Islet precursor cell (in vitro differentiated cells): ENCODE measurements at regions not wholly inside any gene's neighbourhood (a gene's known extent, or its start where the extent isn't known, plus 50 kb on each side); places are given as distances from the start of the nearest gene placed in this dataset.

Source experiments
- DNase-seq: peaks from one replicate; pipeline ENCODE4 v3.0.0-alpha.2; 2018

DNA sequence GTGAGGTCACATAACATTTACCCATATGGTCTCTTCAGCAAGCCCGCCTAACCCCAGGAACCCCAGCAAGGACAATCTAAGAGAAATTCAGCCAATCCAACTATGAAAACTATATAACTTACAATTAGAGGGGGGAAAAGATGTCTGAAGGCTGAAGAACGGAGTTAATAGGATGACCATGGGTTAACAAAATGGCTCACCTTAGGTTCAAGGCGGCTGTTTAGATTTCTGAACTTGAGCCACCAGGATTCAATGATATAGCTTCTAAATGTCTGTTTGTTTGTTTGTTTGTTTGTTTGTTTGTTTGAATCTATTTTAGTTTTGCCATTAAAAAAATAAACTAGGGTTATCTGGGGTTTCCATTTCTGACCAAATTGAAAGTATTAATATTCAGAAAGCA is 109.8 kb upstream of the ZC3H12C start:
- no peak for DNase-seq

DNA sequence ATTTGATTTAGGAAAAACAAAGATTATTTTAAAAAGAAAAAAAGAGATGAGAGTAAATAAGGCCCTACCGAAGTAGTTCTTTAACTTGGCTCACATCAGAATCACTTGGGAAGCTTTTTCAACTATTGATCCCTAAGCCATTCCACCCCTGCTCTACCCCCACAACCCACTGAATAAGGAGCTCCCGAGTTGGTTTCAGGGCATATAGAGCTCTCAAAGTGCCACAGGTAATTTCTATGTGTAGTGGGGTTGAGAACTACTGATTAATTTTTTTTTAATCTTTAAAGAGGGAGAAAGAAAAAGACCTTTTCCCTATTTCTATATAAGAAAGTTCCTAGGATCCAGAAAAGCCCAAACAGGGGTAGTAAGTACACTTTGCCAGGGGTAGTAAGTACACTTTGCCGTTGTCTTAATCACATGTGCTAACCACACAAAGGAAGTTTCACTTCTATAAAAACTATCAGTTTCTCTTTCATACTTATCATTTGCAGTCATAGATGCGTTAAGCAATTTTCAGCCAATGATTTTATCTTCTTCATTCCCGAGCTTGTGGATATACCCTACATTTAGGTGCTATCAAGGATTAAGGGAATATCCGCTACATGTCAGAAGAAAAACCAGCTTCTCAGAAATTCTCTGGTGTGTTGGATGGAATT is 108.4 kb upstream of the ZC3H12C start:
- DNase-seq: no peak

DNA sequence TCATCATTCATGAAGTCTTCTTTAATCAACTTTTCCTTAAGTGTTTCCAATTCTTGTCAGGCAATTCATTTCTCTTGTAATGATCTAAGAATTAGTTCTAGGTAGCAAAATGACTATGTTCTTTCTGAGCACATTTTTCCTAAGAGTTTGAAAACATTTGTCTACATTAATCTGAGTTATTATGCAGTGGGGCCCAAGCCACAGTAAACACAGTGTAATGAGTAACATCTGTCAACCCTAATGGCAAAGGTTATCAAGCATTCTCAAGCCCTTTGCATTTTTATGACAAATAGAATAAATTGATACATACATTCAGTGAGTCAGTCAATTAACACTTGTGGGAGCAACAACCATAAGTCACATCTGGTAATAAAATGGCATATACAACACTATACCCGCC is 106.7 kb upstream of the ZC3H12C start:
- DNase-seq: no peak

DNA sequence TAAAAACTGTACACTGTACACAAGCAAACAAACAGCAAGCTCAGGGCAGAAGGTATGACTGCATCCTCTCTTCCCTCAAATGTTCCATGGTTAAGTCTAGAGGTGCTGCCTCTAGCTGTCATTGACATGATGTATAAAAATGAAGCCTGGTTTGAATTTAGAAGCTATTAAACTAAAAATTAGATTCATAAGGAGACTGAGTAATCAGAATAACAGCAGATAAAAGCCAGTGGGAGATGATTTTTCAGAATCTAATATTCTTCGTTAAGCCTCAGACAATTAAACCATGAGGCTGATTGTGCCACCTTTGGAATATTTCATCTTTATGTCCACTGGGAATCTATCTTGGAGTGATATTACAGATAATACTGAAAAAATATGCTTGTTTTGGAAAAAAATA is 101.4 kb upstream of the ZC3H12C start:
- DNase-seq: no peak

DNA sequence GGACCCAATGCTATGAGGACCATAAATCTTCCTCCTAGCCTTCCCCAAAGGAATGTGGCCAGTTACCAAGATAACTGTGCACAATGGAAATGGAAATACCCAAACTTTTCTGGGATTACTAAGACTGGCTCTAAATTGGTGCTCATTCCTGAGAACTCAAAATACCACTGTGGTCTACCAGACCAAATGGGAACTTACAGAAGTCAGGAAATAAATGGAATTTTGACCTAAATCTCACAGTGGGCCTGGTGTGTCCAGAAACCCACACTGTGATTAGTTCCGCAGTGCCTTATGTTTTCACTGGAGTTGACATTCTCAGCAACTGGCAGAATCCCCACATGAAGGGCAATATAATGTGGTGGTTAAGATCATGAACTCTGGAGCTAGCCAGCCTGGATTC is 99.4 kb upstream of the ZC3H12C start:
- no peak for DNase-seq

DNA sequence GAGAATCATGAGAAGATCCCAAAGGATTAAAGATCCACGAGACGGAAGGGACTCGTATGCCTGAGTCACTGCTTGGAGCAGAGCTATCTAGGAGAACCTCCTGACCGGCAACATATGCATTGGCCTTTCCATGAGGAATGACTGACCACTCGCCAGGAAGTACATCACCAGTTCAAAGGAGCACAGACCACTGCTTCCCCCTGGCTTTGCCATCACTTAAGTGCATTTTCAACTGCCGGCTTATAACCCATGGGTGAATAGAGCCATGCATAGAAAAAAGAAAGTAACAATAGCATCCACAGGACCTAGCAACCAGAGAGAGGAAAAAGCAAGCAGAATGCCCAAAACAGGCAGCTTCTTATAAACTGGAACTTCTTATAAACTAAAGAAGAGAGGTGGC is 98.3 kb upstream of the ZC3H12C start:
- no peak for DNase-seq

DNA sequence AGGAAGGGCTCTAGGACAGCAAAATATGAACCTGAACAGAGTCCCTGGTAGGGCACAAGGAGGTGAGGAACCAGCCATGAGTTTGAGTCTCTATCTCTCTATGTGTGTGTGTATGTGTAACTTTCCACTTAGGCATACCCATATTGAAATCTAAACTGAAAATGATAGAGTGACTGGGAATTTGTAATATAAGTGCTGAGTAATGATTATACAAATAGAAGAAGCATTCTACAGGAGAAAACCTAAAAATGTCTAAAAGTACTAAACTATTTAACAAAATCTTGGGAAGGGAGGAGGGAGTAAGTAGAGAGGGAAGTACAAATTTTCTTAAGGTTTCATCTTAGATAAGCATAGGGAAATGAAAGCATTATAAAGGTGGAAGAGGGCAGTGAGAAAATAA is 97.1 kb upstream of the ZC3H12C start:
- no peak for DNase-seq

DNA sequence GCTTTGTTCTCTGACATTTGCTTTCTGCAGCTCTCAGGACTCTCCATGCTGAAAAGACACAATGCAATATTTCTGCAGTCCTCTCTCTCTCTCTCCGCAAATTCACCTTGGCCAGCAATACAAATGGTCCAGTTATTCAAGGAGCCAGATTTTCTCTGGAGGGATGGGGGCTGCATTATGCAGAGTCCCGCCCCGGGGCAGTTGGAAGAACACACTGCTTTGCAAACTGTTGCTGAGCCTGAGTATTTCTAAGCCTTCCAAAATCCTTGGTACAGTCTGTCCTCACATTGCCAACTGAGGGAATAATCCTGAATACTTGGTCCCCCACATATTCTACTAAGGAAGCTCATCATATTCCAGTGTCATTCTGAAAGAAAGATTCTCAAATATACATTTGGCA is 94.3 kb upstream of the ZC3H12C start:
- DNase-seq: no peak

DNA sequence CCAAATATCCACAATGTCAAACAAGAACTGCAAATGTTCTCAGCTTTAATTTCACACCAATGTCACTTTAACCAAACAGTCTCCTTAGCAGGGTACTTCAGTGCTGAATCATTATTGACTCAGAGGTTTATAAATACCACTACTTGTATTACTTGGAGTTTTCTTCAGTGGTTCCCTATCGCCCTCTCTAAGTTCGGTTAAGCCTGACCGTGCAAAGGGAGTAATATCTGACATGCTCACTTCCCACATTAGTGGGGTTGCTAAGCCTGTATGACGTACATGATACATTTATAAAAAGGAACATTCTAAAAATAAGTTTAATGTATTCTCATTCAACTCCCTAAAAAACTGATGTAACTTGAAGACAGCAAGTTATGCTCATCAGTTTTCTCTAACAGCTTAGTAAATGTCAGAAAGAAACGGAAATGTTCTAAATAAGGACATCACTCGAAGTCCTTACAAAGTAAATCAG is 93.1 kb upstream of the ZC3H12C start:
- DNase-seq: no peak

DNA sequence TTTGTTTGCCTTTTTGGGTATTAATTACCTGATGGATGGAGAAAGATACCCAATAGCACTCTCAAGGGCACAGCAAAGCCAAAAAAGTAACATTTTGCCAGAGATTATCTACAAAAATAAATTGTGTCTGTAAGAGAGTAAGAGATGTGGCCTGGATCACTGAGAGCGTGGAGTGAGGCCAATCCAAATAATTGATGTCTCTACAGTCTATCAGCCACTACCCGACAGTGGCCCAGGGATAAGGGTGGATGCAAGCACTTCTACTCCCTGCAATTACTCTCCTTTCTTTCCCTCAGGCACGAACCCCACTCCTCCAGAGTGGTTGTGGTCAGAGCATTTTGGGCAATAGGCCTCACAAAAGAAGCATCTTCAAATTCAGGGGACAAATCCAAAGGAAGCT is 92.3 kb upstream of the ZC3H12C start:
- no peak for DNase-seq

DNA sequence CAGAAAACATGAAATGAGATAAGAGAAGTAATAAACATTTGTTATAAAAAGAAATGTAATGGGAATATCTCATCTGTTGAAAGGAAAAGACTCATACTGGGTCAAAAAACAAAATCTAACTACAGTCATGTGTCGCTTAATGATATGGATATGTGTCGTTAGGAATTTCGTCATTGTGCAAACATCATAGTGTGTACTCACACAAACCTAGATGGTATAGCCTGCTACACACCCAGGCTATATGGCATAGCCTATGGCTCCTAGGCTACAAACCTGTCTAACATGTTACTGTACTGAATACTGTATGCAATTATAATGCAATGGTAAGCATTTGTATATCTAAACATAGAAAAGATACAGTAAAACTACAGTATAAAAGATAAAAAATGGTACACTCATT is 89.8 kb upstream of the ZC3H12C start:
- no peak for DNase-seq

DNA sequence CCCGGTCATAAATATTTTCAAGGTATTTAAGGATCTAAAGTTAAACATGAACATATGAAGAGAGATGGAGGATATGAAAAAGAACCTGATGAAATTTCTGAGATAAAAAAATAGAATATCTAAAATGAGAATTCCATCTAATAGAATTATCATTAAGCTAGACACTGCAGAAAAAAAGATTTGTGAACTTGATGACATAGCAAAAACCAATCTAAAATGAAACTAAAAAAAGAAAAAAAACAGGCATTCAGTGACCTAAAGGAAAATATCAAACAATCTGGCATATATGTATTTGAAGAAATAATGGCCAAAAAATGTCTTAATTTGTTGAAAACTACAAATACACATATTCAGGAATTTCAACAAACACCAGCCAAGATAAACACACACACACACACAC is 81.6 kb upstream of the ZC3H12C start:
- DNase-seq: no peak

DNA sequence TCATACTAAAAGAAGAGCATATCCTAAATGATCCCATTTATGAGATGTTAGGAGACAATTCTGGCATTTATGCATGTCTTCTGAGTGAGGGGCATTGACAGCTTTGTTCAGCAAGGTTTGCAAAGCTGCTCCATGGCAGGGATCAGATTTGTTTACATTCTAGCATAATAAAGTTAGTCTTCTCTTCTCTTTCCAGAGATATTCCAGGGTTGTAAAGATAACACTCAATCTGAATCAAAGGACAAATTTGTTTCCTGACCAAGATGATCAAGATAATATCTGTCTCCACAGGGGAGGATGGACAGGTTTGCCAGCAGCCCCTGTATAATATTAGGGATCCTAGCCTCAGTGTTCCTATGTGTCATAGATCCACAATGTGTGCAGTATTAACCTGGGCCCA is 77.5 kb upstream of the ZC3H12C start:
- DNase-seq: no peak

DNA sequence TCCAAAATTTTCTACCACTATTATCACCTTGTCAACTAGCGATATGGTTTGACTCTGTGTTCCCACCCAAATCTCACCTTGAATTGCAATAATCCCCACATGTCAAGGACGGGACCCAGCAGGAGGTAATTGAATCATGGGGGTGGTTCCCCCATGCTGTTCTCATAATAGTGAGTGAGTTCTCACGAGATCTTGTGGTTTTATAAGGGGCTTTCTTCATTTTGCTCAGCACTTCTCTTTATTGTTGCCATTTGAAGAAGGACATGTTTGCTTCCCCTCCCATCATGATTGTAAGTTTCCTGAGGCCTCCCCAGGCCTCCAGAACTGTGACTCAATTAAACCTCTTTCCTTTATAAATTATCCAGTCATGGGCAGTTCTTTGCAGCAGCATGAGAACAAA is 73.5 kb upstream of the ZC3H12C start:
- no peak for DNase-seq

DNA sequence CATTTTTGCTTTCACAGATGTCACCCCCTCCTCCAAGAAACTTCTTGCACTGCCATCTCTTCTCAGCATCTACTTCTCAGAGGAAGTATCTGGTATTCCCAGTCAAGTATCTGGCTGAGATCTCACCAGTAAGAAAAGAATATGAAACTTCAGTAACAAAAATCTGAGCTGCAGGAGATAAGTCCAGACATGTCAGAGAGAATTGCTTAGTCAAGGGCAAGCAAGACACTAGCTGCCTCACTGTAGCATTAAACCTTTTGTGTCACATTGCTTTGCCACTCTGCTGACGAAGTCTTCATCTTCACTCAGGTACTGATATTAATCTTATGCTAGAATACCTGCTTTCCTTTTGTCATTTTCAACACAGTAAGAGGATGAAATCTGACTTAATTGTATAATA is 70.6 kb upstream of the ZC3H12C start:
- no peak for DNase-seq

DNA sequence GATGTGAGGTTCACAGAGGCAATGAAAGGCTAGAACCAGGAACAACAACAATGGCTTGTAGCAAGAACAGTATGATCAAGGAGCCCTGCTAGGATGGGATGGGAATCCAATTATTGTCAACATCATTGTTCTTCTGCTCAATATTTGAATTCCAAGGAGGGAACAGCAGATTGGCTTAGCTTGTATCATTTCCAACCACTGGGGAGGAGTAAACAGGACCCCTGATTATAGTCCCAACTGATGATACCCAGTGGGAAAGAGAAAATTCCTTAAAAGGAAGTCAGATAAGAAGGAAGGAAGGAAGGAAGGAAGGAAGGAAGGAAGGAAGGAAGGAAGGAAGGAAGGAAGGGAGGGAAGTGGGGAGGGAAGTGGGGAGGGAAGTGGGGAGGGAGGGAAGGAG is 69.5 kb upstream of the ZC3H12C start:
- no peak for DNase-seq

DNA sequence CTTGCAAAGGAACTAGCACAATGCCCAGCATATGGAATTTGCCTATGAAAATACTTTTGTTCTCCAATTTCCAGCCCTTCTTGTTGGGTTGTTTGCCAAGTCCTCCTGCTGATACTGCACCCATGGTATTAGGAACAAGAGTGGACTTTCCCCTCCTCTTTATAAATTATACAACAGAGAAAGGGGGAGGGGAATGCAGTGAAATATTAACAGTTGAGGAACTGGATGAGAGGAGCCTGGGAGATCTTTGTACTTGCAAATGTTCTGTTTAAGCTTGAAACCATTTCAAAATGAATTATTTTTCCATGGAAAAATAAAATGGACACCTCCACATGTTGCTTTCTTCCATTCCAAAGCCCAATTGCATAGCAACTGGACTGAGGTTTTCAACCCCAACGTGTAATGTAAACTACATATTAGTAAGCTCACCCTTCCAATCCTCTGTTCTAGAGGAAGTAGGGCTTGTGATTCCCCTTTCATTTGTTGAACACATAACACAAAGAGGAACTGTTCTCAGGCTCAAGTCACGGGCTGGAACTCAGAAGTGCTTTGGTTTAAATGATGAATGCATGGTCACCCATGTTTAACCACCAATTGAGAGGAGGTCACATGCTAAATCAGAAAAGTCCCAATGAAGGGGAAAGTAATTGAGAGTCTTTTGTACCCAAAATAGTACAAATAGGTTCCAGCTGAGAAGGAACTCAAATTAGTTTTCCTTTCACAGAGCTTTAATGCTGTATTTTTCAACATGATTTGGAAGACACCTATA is 66.2 kb upstream of the ZC3H12C start:
- no peak for DNase-seq

DNA sequence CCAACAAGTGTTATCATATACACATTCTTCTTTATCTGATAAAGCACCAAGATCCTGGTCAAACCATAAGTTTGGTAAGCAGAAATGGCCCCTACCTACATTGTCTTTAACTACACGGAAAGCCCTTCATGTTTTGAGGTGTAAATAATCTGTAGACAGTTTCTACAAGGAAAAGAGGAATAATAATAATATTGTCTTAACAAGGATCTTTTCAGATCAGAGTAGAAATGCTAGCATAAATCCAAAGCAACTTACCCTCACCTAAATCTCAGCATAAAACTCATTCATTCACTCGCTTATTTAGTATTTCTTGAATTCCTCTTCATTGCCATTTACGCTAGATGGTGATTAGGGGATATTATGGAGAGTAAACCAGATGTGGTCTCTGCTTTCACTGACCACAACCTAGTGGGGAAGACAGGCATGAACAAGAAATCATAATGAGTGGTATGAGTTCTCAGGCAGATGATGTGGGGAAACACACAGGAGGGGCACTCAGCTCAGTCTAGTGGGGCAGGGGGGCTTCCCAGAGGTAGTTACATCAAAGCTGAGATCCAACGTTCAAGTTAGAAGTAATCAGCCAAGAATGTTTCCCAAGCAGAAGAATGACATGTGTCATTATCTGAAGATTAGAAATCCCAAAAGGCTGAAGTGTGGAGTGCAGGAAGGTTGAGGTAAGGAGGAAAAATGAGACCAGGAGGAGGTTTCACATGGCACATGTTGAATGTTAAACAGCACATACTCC is 65.4 kb upstream of the ZC3H12C start:
- DNase-seq: no peak

DNA sequence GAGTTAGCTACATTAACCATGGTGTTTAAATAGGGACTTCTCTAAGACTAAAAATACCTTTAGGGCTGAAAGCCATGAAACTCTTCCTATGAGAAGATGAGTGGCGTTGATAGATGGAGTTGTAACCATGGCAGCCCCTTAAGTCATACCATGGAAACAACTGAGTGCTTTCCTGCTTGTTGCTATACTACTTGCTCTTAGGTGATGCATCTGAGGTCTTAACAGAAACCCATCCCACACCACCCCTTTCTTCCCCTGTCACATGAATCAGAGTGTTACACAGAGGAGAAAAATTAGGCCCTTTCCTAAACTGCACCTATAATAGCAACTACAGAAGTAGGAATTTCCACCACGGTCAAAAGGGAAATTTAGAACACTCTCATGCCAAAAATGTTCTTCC is 64.3 kb upstream of the ZC3H12C start:
- DNase-seq: no peak

DNA sequence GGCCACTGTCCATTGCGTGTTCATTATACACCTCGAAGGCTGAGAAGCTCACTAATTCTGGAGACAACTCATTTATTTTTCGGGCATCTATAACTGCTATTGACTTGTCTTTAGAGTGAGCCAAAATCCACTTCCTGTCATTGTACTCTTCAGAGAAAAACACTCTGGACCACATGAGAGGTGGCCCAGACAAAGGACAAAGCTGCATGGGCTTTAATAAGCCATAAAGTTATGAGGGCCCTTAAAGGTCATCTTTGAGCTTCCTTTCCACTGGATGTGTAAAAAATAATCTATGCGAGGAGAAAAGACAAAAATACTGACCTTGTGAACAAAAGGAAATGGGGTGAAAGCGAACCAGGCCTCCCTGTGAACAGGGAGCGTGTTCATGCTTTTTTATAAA is 63.5 kb upstream of the ZC3H12C start:
- no peak for DNase-seq

DNA sequence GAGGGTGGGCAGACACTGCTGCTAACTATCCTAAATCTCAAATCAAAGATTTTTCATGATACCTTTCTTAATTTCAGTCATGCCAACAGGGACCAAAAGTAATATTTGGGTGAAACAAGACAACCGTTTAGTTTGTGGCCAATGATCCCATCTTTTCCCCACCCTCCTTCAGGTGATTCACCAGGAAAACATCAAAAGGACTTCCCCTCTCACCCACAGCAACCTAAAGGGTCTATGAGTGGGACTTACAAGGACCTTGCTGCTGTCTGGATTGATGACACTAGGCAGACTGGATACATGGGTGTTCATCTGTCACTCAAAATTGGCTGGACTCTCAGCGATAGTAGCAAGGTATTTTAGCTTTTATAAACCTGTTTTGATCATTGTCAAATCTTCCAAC is 62.0 kb upstream of the ZC3H12C start:
- no peak for DNase-seq

DNA sequence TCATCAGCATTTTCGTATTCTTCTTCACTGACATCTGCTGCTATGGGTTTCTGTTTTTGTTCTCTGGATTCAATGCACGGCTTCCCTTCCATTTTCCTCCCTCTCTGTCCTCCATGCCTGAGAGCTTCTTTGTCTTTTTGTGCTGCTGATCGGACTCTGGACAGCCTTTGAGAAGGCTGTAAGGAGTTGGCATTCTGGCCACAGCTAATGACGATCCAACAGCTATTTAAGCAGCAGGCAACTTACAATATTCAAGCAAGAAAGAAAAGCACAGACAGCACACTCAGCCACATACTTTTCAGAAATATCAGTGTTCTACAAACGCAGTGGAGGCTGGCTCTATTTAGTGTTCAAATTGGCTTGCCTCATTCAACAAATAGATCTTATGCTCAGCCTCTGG is 60.9 kb upstream of the ZC3H12C start:
- no peak for DNase-seq

DNA sequence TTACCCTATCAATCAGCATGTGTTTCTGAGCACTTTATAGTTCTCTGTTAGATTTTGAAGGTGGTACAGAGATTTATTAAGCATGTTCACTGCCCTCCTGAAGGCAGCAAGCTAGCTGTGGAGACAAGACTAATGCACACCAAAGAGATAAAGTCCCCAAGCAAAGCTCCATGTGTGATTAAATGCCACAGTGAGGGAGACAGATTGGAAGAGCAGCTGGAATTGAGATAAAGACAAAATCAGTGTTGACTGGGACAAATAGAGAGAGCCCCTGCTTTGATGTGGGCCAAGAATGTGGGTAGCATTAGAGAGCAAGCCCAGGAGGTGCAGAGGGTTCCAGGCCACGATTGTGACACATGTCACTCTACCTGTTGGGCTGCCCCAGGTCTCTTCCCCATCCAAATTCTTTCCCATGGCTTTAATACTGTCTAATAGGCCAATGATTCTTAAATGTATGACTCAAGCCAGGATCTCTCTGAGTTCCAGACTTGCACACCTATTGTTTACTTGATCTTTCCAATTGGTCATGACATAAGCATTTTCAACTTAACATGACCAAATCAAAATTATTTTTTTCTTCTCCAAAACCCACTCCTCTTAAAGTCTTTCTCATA is 60.1 kb upstream of the ZC3H12C start:
- no peak for DNase-seq

DNA sequence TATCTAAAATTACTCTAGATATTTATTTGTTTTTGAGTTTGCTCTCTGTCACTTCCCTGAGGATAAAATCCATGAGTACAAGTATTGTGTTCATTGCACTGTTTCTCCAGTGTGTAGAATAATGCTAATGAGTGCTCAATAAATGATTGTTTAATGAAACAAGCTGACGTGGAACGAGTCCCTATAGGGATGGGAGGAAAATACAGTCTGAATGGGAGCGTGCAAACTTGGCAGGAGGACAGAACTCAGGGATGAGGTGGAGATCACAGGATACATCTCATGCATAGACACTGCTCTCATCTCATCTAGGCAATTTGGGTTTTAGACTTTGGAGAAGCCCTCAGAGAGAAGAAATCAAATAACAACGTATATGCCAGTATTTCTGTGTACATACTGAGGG is 58.4 kb upstream of the ZC3H12C start:
- no peak for DNase-seq
